PFSK-1 (cell line): ENCODE measurements at regions not wholly inside any gene's neighbourhood (a gene's known extent, or its start where the extent isn't known, plus 50 kb on each side); places are given as distances from the start of the nearest gene placed in this dataset.

Experiments used
- POLR2AphosphoS5 ChIP-seq: IDR thresholded peaks from 2 replicates; pipeline ENCODE4 v1.6.1; 2012; ENCODE audit warnings: low read depth, mild to moderate bottlenecking, control low read depth, low read length, moderate library complexity
- SIN3A ChIP-seq: IDR thresholded peaks from 2 replicates; pipeline ENCODE4 v1.6.1; 2012; ENCODE audit warnings: mild to moderate bottlenecking, low read length, moderate library complexity, borderline replicate concordance; ENCODE audit not compliant: insufficient read depth
- TAF1 ChIP-seq: IDR thresholded peaks from 2 replicates; pipeline ENCODE4 v1.6.1; 2012; ENCODE audit warnings: low read length, control low read depth, borderline replicate concordance; ENCODE audit not compliant: insufficient read depth
- TF ChIP-seq, protein P1 (sequence below), 2 experiments: IDR thresholded peaks; 2 replicates each; pipeline versions ENCODE4 v1.6.1 to v1.8.0; 2011 to 2012; ENCODE audit warnings: low read depth in 2 of 2, low read length in 2 of 2, control low read depth in 1 of 2, inconsistent platforms in 1 of 2, mild to moderate bottlenecking in 1 of 2, moderate library complexity in 1 of 2; ENCODE audit not compliant: insufficient read depth in 1 of 2

DNA sequence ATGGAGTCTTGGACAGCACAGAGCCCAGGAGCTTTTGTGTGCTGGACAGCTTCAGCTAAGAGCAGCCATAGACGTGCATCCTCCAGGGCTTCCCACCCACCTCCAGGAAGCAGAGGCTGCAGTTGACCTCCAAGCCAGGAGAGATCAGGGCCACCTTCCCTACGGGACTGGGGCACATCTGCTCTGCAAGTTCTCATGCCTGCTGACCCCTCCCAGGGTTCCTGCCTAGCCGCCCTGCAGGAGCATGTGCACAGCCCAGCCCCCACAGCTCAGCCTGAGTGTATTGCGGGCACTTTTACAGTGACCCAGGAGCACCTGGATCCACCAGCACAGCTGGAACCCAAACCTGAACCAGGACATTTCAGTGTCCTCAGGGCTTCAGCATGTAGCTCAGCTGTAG is 915.2 kb downstream of the RPS29 start:
- TF ChIP-seq TAF1, result no peak
- TF ChIP-seq, protein P1, sequence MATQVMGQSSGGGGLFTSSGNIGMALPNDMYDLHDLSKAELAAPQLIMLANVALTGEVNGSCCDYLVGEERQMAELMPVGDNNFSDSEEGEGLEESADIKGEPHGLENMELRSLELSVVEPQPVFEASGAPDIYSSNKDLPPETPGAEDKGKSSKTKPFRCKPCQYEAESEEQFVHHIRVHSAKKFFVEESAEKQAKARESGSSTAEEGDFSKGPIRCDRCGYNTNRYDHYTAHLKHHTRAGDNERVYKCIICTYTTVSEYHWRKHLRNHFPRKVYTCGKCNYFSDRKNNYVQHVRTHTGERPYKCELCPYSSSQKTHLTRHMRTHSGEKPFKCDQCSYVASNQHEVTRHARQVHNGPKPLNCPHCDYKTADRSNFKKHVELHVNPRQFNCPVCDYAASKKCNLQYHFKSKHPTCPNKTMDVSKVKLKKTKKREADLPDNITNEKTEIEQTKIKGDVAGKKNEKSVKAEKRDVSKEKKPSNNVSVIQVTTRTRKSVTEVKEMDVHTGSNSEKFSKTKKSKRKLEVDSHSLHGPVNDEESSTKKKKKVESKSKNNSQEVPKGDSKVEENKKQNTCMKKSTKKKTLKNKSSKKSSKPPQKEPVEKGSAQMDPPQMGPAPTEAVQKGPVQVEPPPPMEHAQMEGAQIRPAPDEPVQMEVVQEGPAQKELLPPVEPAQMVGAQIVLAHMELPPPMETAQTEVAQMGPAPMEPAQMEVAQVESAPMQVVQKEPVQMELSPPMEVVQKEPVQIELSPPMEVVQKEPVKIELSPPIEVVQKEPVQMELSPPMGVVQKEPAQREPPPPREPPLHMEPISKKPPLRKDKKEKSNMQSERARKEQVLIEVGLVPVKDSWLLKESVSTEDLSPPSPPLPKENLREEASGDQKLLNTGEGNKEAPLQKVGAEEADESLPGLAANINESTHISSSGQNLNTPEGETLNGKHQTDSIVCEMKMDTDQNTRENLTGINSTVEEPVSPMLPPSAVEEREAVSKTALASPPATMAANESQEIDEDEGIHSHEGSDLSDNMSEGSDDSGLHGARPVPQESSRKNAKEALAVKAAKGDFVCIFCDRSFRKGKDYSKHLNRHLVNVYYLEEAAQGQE (IDR thresholded peaks at IDR 0.05; ENCODE audit: insufficient read depth in 1 of 2, low read depth in 2 of 2, low read length in 2 of 2), result no peak
- TF ChIP-seq SIN3A, result no peak
- TF ChIP-seq POLR2AphosphoS5, result no peak
